Natural killer cell (primary cell): ENCODE measurements at regions not wholly inside any gene's neighbourhood (a gene's known extent, or its start where the extent isn't known, plus 50 kb on each side); places are given as distances from the start of the nearest gene placed in this dataset.

Experiments
- ATAC-seq, 3 donors: fragments of 150-1000 bp in 2 of 3; fragments of 200-7000 bp in 1 of 3; cut with Tn5 transposase; 1 replicate in 1 of 3; 2 replicates in 2 of 3; pipeline ENCODE4 v1.10.0; 2021; ENCODE audit warnings: mild to moderate bottlenecking in 2 of 3, moderate library complexity in 2 of 3
- DNase-seq, 2 donors: peaks; one replicate each; pipeline versions ENCODE4 v3.0.0 to v3.0.0-alpha.2; 2013 to 2021; ENCODE audit warnings: mixed read lengths in 1 of 2
- H3K27ac ChIP-seq: one replicate; pipeline ENCODE4 v1.5.1; 2013; ENCODE audit warnings: mild to moderate bottlenecking, low read length
- H3K27me3 ChIP-seq: one replicate; pipeline ENCODE4 v1.6.1; 2013; ENCODE audit warnings: low read length; ENCODE audit not compliant: control insufficient read depth, insufficient read depth
- H3K36me3 ChIP-seq: one replicate; pipeline ENCODE4 v1.6.1; 2013; ENCODE audit warnings: low read length; ENCODE audit not compliant: control insufficient read depth, insufficient read depth
- H3K4me1 ChIP-seq: one replicate; pipeline ENCODE4 v1.6.1; 2013; ENCODE audit warnings: low read length; ENCODE audit not compliant: control insufficient read depth, insufficient read depth
- H3K4me3 ChIP-seq: one replicate; pipeline ENCODE4 v1.5.1; 2013; ENCODE audit warnings: low read length
- H3K9me3 ChIP-seq: one replicate; pipeline ENCODE4 v1.6.1; 2013; ENCODE audit warnings: low read length; ENCODE audit not compliant: control insufficient read depth, insufficient read depth
- H3K27ac Mint-ChIP-seq, 2 donors: one replicate each; pipeline ENCODE4 v1.8.0; 2022; ENCODE audit warnings: mild to moderate bottlenecking in 2 of 2, mixed read lengths in 2 of 2, moderate library complexity in 1 of 2
- H3K27me3 Mint-ChIP-seq, 2 donors: one replicate each; pipeline ENCODE4 v1.8.0; 2022; ENCODE audit warnings: low read depth in 2 of 2, mixed read lengths in 2 of 2
- H3K36me3 Mint-ChIP-seq: one replicate; pipeline ENCODE4 v1.8.0; 2022; ENCODE audit warnings: mixed read lengths
- H3K4me1 Mint-ChIP-seq, 2 donors: one replicate each; pipeline ENCODE4 v1.8.0; 2022; ENCODE audit warnings: mixed read lengths in 2 of 2
- H3K4me3 Mint-ChIP-seq: one replicate; pipeline ENCODE4 v1.8.0; 2022; ENCODE audit warnings: mild to moderate bottlenecking, moderate library complexity, mixed read lengths
- H3K9me3 Mint-ChIP-seq, 2 donors: one replicate each; pipeline ENCODE4 v1.8.0; 2022; ENCODE audit warnings: mixed read lengths in 2 of 2
- CTCF ChIP-seq: fragments of 200-600 bp; IDR thresholded peaks from one replicate; pipeline ENCODE4 v1.8.0; 2022; ENCODE audit warnings: antibody characterized with exemption
- WGBS: methylation state at CpG from one replicate; pipeline ENCODE4 v1.1.7; 2013; ENCODE audit warnings: missing lambda C conversion rate; ENCODE audit not compliant: insufficient coverage; 5-methylcytosine and 5-hydroxymethylcytosine counted together
- intact Hi-C: fragments of 100-400 bp; cut with micrococcal nuclease; formaldehyde crosslinking; loops from one replicate; pipeline ENCODE4 v1.14.2; 2022

GRCh38 chr20:55714736-55715135 lies 290.6 kb downstream of the CBLN4 start:
- intact Hi-C loops: no loop called here
- peaks cover 9 to 23% of the 10 kb centered on the region in 2 donors for H3K9me3 Mint-ChIP-seq

DNA sequence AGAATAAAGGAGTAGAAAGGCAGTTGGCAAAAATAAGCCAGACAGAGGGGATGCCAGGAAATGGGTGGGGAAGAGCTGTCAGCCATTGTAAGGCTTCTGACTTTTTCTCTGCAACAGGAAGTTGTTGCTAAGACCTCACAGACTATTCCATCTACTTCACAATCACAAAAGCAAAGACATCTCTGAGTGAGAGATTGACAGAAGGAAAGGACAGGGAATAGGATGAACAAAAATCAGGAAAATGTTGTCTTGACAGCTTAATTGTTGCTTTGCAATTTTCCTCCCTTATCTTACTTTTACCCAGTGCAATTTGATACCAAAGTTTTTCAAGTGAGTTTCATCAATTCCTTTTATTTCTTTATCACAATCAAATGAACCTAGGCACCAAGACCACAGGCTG lies 291.2 kb downstream of the CBLN4 start:
- TF ChIP-seq CTCF: no peak
- Histone ChIP-seq H3K9me3 (no peaks in the 10 kb centered on the region), H3K4me1 (no peaks in the 10 kb centered on the region), H3K4me3 (no peak overlapping the region), H3K36me3 (no peaks in the 10 kb centered on the region), H3K27me3 (no peaks in the 10 kb centered on the region), H3K27ac (no peak overlapping the region)
- no peaks in the 10 kb centered on the region for H3K27me3 Mint-ChIP-seq
- no peaks in the 10 kb centered on the region for H3K36me3 Mint-ChIP-seq
- DNase-seq: no peak
- no peak overlapping the region for H3K4me3 Mint-ChIP-seq
- peaks cover 10 to 25% of the 10 kb centered on the region in 2 donors for H3K9me3 Mint-ChIP-seq
- ATAC-seq: no peak
- intact Hi-C loops: no loop called here
- no peaks in the 10 kb centered on the region for H3K4me1 Mint-ChIP-seq
- H3K27ac Mint-ChIP-seq: no peak overlapping the region

More at GRCh38 chr20:55714736-55715135, 290.6 kb downstream of the CBLN4 start:
- H3K27me3 ChIP-seq: no peaks in the 10 kb centered on the region
- H3K27ac ChIP-seq: no peak overlapping the region
- no peaks in the 10 kb centered on the region for H3K4me1 ChIP-seq
- Mint-ChIP-seq H3K4me3 (no peak overlapping the region), H3K27me3 (no peaks in the 10 kb centered on the region), H3K4me1 (no peaks in the 10 kb centered on the region), H3K27ac (no peak overlapping the region), H3K36me3 (no peaks in the 10 kb centered on the region)
- no peak overlapping the region for H3K4me3 ChIP-seq
- no peak for DNase-seq
- no peaks in the 10 kb centered on the region for H3K36me3 ChIP-seq
- 75% methylated on average over 5 of the region's 6 CpGs for WGBS
- no peak for TF ChIP-seq CTCF
- H3K9me3 ChIP-seq: no peaks in the 10 kb centered on the region
- no peak for ATAC-seq

DNA sequence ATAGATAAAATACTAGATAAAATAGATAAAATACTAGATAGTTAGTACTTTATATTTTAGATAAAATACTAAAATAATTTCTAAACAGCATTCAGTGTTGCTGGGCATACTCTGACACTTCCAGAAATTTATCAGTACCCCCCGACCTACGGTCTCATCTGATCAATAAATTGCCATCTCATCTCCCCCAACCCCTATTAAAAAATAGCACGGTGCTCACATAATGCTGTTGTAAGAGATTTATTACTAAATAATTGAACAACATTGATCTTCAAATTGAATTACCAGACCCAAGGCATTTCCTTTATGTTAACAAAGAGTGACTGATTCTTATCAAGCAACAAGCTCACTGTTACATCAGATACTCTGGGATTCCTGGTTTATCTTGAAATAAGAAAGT lies 300.9 kb downstream of the CBLN4 start:
- DNase-seq (no peak), ATAC-seq (no peak)
- TF ChIP-seq CTCF: no peak
- H3K27ac Mint-ChIP-seq: no peak overlapping the region
- Histone ChIP-seq H3K27me3 (no peaks in the 10 kb centered on the region), H3K4me3 (no peak overlapping the region), H3K9me3 (no peaks in the 10 kb centered on the region), H3K36me3 (no peaks in the 10 kb centered on the region), H3K27ac (no peak overlapping the region), H3K4me1 (no peaks in the 10 kb centered on the region)
- no peak overlapping the region for H3K4me3 Mint-ChIP-seq
- intact Hi-C loops: no loop called here
- no peaks in the 10 kb centered on the region for H3K27me3 Mint-ChIP-seq
- H3K4me1 Mint-ChIP-seq: no peaks in the 10 kb centered on the region
- WGBS: 60% methylated on average over 1 of the region's 3 CpGs
- no peaks in the 10 kb centered on the region for H3K36me3 Mint-ChIP-seq
- H3K9me3 Mint-ChIP-seq: peaks cover 3 to 9% of the 10 kb centered on the region in 2 donors

DNA sequence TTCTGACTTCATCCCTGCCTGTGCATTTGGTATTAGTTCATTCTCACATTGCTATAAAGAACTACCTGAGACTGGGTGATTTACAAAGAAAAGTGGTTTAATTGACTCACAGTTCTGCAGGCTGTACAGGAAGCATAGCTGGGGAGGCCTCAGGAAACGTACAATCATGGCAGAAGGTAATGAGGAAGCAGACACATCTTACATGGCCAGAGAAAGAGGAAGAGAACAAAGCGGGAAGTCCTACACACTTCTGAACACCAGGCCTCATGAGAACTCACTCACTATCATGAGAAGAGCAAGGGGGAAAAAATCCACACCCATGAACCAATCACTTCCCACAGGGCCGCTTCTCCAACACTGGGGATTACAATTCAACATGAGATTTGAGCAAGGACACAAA lies 303.9 kb downstream of the CBLN4 start:
- 7% methylated on average over 2 of the region's 3 CpGs for WGBS
- Histone ChIP-seq H3K27me3 (no peaks in the 10 kb centered on the region), H3K9me3 (no peaks in the 10 kb centered on the region), H3K4me1 (no peaks in the 10 kb centered on the region), H3K36me3 (no peaks in the 10 kb centered on the region), H3K27ac (no peak overlapping the region), H3K4me3 (no peak overlapping the region)
- Mint-ChIP-seq H3K4me1 (no peaks in the 10 kb centered on the region), H3K27me3 (no peaks in the 10 kb centered on the region), H3K4me3 (no peak overlapping the region), H3K36me3 (no peaks in the 10 kb centered on the region), H3K27ac (no peak overlapping the region), H3K9me3 (peaks cover 0 to 5% of the 10 kb centered on the region in 2 donors)
- DNase-seq: no peak
- intact Hi-C loops: no loop called here
- no peak for ATAC-seq
- no peak for TF ChIP-seq CTCF
